CD4-positive, alpha-beta T cell treated with Interleukin-17A for 1 hour (primary cell): ENCODE measurements at regions not wholly inside any gene's neighbourhood (a gene's known extent, or its start where the extent isn't known, plus 50 kb on each side); places are given as distances from the start of the nearest gene placed in this dataset.

Experiments
- DNase-seq: peaks from one replicate; pipeline ENCODE4 v3.0.0-alpha.2; 2020

DNA sequence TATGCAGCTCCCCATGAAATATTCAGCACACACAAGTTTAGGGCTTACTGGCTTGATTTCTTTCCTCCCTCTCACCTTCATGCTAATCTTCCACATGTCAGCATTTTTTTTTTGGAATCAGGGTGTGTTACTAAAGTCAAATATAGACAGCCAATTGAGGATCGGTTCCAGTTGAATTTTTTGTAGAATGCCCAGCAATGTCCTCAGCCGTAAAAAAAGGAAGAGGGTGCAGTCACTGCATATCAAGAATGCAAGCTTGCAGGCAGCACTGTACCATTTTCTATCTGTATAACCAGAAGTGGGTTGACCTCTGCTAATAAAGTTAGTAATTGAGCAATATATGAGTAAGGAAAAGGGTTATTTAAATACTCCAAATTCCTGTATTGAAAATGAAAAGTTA, 51.4 kb upstream of the CHMP2B start:
- DNase-seq: no peak

DNA sequence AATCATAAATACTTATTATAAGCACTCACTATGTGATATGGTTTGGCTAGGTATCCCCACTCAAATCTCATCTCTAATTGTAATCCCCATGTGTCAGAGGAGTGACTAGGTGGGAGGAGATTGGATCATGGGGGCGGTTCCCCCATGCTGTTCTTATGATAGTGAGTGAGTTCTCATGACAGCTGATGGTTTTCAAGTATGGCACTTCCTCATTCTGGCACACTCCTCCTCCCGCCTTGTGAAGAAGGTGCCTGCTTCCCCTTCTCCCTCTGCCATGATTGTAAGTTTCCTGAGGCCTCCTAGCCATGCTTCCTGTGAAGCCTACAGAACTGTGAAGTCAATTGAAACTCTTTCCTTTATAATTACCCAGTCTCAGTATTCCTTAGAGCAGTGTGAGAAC, 53.3 kb upstream of the CHMP2B start:
- no peak for DNase-seq

DNA sequence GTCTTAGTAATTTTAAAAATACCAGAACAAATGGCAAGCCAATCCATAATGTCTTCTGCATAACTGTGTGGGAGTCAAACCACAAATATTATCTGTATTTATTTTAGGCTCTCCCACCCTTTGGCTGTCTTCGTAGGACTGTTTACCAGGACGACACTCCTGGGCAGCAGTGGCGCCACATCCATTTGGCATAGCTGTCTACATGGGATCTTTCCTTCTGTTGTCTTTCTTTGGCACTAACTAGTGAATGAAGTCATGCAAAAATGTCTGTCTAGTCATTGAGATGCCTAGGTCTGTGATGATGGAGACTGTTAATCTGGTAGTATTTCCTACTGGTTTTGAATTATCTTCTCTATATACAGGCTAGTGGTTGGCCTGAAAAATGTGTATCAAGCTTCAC, 54.0 kb upstream of the CHMP2B start:
- DNase-seq: no peak

DNA sequence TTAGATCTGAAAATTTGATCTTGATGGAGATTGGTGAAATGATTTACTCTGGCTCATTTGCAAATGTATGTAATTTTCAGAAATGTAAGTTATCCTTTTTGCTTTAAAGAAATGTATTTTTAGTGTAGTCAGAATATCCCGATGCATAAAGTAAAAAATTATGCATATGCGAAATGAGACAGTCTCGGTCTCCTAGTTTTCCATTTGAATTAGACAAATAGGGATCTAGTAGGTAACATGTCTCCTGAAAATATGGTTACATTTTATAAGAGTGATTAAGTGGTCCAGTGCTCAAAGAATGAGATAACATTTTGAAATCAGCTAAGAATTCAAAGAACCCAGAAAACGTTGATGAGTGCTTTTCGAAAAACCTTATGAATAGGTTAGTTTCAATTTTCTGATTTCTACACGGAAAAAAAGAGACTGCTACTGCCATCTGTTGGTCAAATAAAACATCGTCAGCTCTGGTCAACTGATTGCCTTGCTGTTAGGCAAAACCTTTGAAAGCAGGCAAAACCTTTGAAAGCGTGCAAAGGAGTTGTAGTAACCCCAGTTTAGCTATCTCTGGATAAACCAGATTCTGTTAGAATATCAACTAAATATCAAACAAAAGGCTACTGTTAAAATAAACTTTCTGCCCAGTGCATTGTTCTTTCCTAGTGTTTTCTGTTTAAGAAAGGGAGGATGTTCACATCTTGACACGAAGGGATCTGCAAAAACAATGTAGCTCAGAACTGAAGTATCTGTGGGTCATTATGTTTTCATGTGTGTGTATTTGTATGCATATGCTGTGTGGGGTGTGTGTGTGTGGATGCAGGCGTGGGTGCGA, 59.3 kb upstream of the CHMP2B start:
- DNase-seq: peak; percentile 53

DNA sequence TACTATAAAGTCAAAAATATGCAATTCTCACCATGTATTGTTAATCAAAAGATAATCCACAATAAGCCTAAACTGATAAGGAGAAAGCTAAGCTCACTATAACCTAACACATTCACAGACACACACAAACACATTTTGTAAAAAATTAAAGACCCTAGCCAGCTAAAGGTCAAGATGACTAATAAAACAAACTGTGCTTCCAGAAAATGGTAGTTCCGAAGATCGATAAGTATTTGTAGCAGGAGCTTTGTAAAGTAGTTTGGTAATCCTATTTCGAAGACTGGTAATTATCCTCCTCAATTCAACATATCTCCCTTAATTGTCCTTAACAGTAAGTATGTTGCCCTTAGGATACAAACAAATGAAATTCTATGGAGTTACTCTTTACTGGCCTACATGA, 62.9 kb upstream of the CHMP2B start:
- no peak for DNase-seq

DNA sequence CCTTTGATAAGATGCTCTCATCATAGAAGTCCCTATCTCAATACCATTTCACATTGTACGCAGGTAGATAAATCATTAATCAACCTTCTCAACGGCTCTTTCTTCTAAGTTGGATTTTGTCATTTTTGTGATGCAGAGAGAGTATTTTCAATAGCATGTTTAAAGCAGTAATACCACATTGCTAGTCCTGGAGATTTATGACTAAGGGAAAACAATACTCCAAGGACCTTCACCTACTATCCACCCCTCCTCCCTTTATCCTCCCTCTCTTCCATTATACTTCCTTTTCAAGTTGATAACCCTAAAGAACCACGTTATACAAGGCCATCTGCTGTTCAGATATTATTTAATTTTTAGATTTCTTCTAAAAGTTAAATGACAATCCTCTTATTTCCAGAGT, 65.3 kb upstream of the CHMP2B start:
- no peak for DNase-seq

DNA sequence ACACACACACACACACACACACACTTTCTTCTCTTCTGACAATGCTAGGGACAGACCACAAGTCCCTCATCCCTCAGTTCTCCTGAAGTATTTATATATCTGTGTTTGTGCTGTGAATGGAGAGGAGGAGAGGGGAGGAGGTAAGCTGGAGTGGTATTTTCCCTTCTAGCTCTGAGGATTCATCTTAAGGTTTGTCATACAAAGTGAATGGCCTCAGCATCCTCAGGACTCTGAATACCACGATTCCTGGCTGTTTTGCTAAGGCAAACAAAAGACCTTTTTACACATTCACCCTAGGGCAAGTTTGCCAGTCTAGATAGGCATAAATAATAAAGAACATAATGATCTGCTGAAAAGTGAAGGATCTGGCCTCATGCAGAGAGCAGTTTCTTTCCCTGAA, 65.7 kb upstream of the CHMP2B start:
- DNase-seq: no peak

DNA sequence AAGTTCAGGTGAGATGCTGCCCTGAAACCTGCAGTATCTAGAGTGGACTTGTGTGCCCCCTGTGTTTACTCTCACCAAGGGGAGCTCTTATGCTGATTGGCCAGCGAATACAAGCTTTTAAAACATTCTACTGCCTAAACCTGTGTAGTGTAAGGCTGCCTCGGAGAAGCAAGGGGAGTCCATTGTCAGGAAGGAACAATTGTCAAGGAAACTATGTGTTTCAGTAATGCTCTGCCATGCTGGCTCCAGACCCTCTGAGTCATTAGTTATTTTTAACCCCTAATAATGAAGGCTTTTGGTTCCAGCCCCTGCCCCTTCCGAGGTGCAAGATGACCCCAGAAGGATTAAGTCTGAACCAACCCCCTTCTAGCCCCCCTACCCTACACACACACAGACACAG, 66.1 kb upstream of the CHMP2B start:
- no peak for DNase-seq

DNA sequence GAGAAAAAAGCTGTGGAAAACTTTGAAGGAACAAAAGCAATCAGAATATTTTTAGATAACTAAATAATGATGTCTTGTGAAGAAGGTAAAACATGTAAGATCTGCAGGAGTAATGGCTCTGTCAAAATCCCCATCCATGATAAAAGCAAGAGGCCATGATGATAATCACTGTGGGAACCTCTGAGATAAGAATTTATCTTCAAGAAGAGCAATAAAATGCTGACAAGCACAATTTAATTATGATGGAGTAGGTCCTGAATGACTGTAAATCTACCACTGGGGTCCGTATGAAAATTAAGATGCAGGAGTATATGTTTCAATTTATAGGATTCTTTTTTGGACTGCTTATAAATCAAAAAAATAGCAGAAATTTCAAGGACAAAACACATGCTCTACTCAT, 68.3 kb upstream of the CHMP2B start:
- no peak for DNase-seq

DNA sequence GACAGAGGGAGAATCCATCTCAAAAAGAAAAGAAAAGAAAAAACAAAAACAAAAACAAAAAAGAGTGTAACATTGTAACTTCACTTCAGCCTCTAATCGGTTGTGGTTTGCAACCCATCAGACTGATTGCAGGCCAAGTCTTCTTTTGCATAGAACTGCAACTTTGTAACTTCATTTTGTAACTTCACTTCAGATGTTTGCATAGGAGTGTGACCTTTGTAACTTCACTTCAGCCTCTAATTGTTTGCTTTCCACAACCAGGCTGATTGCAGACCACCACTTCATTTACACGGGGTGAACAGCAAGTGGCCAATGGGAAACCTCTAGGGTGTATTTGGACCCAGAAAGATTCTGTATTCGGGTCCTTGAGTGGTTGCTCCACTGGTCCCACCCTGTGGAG, 79.1 kb upstream of the CHMP2B start:
- no peak for DNase-seq

DNA sequence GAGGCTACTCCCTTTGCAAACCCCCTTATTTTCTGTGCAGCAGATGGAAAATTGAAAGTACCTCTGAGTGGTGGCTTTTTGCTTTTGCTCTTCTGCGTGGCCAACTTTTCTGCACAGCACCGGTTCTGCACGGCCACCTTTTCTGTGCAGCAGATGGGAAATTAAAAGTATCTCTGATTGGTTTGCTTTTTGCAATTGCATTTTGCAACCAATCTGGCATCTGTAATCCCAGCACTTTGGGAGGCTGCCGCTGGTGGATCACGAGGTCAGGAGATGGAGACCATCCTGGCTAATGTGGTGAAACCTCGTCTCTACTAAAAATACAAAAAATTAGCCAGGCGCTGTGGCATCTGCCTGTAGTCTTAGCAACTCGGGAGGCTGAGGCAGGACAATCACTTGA, 79.5 kb upstream of the CHMP2B start:
- no peak for DNase-seq

DNA sequence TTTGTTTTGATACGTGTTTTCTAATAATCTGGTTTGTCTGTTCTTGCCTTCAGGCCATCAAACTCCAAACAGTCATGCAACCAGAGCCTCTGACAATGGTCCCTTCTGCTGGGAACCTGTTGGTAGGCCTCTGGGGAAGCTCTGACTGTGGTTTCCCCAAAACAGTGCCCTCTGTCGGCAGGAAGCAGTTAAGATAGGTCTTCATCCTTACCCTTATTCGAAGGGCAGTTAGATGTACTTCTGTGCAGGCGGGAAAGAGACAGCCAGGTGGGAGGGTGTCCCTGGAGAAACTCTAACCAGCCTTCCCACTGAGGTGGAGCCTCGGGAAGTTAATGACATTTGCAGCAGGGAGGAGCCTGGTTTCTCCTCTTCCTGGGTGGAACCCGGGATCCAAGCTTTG, 81.6 kb upstream of the CHMP2B start:
- DNase-seq: no peak

DNA sequence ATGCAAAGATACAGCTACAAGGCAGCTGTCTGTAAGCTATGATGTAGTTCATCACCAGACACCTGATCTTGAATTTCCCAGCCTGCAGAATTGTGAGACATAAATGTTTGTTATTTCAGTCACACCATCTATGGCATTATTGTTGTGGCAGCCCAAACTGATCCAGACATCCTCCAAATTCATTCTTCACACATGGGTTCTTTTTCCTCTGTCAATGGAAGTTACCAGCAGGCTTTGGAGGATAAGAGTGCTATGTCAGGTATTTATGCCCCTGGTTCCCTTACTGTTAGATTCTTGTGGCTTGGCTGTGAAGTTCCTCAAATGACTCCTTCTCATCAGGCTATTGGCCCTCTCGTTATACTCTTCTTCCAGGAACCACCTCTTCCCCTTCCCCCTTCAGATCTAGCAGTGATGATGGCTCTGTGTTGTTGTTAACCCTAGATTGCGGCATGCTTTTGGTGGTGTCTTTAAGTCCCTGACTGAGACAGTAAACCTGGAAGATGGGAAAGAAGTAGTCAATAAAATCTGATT, 91.0 kb upstream of the CHMP2B start:
- no peak for DNase-seq

DNA sequence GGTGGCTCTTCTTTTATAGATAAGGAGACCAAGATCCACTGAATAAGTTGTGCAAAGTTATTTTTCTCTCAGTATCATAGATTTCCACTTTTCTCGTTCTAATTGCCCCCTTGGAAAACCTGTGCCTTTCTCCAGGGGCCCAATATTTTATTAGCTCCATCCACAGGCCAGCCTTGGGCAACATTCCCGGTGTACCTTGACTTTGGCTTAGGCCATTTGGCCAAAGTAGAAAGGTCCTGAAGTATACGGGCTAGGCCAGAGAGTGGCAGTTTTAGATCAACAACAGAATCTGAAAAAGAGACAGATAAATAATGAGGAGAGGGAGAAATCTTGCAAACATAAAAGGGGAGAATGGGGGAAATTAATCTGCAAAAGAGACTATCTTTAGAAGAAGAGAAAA, 91.7 kb upstream of the CHMP2B start:
- DNase-seq: no peak

DNA sequence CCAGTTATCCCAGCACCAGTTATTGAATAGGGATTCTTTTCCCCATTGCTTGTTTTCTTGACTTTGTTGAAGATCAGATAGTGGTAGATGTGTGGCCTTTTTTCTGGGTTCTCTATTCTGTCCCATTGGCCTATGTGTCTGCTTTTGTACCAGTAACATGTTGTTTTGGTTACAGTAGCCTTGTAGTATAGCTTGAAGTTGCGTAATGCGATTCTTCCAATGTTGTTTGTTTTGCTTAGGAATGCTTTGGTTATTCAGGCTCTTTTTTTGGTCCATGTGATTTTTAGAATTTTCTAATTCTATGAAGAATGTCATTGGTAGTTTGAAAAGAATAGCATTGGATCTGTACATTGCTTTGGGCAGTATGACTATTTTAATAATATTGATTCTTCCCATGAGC, 94.3 kb upstream of the CHMP2B start:
- no peak for DNase-seq

DNA sequence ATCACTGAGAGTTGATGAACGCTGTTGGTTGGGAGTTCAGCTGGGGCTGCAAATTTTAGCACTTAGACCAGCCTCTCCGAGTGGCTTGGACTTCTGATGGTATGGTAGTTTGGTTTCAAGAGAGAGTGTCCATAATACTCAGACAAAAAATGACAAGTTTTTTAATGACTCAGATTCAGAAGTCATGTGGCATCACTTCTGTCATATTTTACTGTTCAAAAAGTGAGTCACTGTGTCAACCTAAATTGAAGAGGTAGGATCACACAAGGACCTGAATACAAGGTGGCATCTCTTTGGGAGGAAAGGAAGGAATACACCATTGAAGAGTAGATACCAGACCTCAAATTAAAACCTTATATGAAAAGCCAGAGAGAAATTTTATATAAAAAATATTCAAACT, 99.1 kb upstream of the CHMP2B start:
- no peak for DNase-seq

DNA sequence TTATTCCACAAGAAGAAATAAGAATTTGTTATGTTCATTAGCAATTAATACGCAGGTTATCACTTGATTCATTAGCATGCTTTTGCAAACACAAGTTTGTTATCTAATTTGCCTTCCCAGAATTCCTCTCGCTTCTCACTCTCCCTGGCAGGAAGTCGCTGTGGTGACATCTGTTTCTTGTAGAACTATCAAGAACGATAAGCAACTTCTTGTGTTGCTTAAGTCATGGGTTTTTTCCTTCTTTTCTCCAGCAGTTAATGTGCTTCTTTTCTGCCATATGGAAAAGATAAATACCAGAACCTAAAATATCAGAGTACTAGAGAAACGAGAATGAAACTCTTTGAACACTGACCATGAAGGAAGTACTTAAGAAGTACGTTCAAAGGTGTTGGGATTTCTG, 99.8 kb upstream of the CHMP2B start:
- no peak for DNase-seq

DNA sequence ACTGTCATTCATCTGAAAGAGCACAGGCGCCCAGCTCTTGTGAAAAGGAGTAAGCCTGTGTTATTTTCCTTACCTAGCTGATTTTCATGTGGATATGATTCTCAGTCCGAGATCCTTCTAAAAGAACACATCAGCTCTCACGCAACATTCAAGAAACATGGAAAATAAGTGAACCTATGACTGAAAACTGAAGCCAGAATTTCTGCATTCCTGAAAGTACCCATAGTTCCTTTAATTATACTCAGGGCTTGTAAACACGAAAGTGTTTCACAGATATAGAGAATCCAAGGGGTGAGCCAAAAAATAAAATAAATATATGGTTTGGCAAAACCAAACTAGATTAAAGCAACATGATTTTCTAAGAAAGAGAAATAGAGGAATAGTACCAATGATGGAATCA, 100.8 kb upstream of the CHMP2B start:
- DNase-seq: no peak

DNA sequence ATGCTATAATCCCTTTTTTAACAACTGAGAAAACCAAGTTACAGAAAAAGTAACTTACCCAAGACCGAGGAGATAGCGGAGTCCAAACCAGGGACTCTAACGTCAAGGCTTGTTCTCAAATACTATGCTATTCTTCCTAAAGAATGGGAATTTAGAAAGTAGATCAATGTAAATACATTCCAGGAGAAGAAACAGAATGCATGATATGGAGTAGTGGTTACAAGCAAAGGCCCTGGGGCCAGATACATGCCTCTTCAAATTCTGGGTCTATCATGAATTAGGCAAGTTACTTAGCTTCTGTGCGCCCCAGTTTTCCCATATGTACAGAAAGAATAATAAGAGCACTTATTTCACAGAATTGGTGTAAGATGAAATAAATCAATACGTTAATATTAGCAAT, 102.0 kb upstream of the CHMP2B start:
- DNase-seq: no peak

DNA sequence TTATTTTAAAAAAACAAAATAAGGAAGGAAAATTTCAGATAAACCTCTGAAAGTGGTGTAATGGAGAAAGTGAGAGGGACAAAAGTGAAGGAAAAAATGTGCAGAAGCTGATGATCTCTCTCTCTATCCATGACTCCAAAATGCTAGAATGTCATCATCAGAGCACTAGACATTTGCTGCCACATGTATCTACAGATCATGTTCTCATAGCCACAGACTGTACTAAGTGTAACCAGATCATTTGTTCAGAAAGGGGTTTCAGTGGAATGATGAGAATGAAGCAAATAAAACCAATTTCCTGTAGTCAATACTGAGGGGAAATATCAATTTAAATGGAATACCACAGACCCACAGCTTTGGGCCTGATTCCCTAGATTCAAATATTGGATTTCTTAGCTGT, 104.3 kb upstream of the CHMP2B start:
- no peak for DNase-seq

DNA sequence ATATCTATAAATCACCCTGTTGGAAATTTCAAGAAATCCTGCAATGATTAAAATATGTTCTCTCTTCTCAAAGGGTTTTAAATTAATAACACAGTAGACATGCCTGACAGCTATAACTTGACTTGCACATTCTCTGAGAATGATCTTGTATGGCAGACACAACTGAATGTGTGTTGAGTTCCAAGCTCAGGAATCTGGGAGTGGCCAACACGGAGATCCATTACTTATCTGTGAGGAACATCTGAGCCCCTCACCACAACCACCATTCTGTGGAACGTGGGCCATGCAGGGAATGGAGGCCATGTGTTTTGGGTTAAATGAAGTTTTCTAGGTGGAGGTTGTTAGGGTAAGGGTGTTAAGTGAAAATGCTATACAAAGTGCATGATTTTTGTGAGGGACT, 105.3 kb upstream of the CHMP2B start:
- no peak for DNase-seq

DNA sequence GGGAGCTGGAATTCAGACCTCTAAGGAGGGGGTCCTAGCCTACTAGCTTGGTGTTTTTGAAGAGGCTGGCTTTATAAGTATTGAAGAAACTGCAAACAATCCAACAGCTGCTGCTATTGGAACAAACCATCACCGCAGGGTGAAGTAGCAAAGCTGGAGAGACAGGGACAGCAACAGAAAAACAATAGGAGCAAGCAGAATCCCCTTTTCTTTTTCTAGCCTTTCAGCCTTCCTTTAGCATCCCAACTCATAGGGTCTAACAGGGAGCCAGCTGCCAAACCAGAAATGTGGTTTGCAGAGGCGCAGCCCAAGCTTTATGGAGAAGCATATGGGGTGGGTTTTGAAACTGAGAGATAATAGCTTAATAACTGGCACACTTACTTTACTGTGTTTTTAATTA, 106.2 kb upstream of the CHMP2B start:
- DNase-seq: no peak

DNA sequence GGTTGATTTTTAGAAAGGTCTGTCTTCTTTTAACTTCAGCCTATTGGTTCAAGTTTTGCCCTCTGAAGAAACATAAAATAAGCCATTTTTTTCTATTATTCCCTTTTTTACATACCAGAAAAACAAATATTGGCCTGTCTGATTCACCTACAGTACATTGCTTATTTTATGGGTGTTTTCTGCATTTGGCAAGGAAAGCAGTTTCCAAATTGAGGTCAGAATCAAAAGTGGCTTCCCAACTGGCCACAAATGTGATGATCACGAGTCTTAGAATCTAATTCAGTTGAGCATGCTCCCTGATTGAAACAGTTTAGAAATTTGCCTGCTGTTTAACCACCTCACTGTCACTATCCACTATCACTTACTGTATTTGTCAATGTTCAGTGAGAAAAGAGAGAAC, 106.9 kb upstream of the CHMP2B start:
- DNase-seq: no peak

DNA sequence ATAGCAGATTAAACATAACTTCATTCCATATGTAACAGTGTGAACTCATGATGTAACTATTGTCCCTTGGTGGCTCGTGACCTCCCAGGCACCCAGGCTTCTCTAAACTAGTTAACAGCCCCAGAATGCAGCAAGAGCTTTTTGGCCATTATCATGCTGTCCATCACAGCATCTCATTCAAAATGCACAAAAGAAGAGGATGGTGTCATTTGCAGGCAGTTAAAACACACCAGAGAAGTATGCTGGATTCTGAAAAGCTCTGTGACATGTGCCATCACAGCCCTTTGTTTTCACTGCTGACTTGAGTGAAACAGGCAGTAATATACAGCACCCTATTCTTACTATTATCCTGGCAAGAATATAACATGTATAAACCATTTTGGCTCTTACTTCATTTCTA, 117.6 kb upstream of the CHMP2B start:
- DNase-seq: no peak
